Activated naive CD8-positive, alpha-beta T cell treated with anti-CD3 and anti-CD28 coated beads, Interleukin-2, amount 10 ng/mL, durations not matched to agents 7 days and 5 days (primary cell): ENCODE measurements at regions not wholly inside any gene's neighbourhood (a gene's known extent, or its start where the extent isn't known, plus 50 kb on each side); places are given as distances from the start of the nearest gene placed in this dataset.

Experiments
- ATAC-seq: fragments of 150-1000 bp; cut with Tn5 transposase; one replicate; pipeline ENCODE4 v1.10.0; 2021; ENCODE audit warnings: low read depth, moderate library complexity
- POLR2A ChIA-PET: fragments of 350-600 bp; sonication (Branson Sonifier 250); formaldehyde crosslinking; loops from one replicate; lab custom pipeline; 2021; ENCODE audit warnings: antibody characterized with exemption; lab: Charles Lee
- DNase-seq: peaks from one replicate; pipeline ENCODE4 v3.0.0; 2021
- H3K27ac Mint-ChIP-seq: one replicate; pipeline ENCODE4 v1.8.0; 2022; ENCODE audit warnings: mild to moderate bottlenecking, mixed read lengths
- H3K27me3 Mint-ChIP-seq: one replicate; pipeline ENCODE4 v1.8.0; 2022; ENCODE audit warnings: mild to moderate bottlenecking, moderate library complexity, mixed read lengths
- H3K36me3 Mint-ChIP-seq: one replicate; pipeline ENCODE4 v1.8.0; 2021; ENCODE audit warnings: mild to moderate bottlenecking, mixed read lengths
- H3K4me1 Mint-ChIP-seq: one replicate; pipeline ENCODE4 v1.8.0; 2021; ENCODE audit warnings: mixed read lengths
- H3K4me3 Mint-ChIP-seq: one replicate; pipeline ENCODE4 v1.8.0; 2022; ENCODE audit warnings: mild to moderate bottlenecking, moderate library complexity, mixed read lengths
- H3K9me3 Mint-ChIP-seq: one replicate; pipeline ENCODE4 v1.8.0; 2021; ENCODE audit warnings: mixed read lengths

DNA sequence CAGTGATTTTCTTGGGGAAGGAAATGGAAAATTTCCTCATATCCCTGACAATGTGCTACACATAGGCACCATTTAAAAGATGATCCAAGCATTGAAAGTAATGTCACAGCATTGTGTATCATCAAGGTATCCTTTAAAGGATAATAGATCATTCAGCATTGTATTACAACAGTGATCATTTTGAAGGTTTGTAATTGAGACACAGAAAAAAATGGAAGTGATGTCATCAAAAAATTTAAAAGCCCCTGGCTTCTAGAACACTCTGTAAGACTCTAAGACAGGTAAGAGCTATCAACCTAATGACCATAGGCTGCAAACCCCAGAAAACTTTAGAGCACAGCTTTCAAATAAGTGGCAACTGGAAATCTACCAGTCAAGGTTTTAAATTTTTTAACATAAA, 271.4 kb downstream of the ETAA1 start:
- Mint-ChIP-seq H3K27me3 (no peaks in the 10 kb centered on the region), H3K36me3 (no peaks in the 10 kb centered on the region), H3K9me3 (no peaks in the 10 kb centered on the region), H3K4me1 (no peaks in the 10 kb centered on the region), H3K27ac (no peak overlapping the region), H3K4me3 (no peak overlapping the region)
- no peak for ATAC-seq
- POLR2A ChIA-PET: no interaction called here
- DNase-seq: no peak

DNA sequence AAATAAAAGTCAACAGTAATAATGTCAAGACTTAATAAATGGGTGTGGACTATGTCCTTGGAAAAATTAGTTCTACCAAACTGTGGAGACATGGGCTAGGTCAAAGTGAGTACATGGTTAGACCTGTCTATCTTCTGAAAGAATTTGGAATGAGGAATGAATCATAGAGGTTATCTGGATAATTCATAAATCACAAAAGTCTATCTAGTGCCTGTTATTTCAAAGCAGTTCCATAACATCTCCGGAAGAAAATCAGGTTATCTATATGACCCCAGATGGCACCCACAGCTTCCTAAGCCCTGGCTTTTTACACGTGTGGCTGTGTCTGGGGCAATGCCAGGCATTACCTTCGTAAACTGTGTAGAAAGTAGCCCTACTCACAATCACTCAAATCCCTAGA, 272.0 kb downstream of the ETAA1 start:
- POLR2A ChIA-PET: no interaction called here
- H3K4me1 Mint-ChIP-seq: no peaks in the 10 kb centered on the region
- H3K9me3 Mint-ChIP-seq: no peaks in the 10 kb centered on the region
- H3K4me3 Mint-ChIP-seq: no peak overlapping the region
- ATAC-seq (no peak), DNase-seq (no peak)
- no peak overlapping the region for H3K27ac Mint-ChIP-seq
- no peaks in the 10 kb centered on the region for H3K27me3 Mint-ChIP-seq
- no peaks in the 10 kb centered on the region for H3K36me3 Mint-ChIP-seq

DNA sequence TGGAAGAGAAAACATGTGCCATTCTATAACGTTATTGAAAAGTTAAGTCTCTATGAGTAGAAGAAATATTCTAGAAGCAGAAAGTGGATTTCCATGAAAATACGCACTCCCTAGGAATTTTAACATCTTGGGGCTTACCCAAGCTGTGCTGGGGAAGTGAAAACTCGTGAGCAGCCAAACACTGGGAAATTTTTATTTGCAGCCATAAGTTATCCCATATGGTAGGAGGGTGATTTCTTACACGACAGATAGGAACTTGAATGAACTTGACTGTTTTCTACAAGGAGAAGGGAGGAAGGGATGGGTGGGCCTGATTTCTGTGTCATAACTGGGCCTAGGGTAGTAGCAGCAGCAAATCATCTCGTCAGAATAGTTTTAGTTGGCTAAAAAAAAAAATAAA, 272.6 kb downstream of the ETAA1 start:
- DNase-seq (no peak), ATAC-seq (no peak)
- no peaks in the 10 kb centered on the region for H3K4me1 Mint-ChIP-seq
- no peaks in the 10 kb centered on the region for H3K27me3 Mint-ChIP-seq
- no peaks in the 10 kb centered on the region for H3K36me3 Mint-ChIP-seq
- H3K4me3 Mint-ChIP-seq: no peak overlapping the region
- no peaks in the 10 kb centered on the region for H3K9me3 Mint-ChIP-seq
- H3K27ac Mint-ChIP-seq: no peak overlapping the region
- POLR2A ChIA-PET: no interaction called here

DNA sequence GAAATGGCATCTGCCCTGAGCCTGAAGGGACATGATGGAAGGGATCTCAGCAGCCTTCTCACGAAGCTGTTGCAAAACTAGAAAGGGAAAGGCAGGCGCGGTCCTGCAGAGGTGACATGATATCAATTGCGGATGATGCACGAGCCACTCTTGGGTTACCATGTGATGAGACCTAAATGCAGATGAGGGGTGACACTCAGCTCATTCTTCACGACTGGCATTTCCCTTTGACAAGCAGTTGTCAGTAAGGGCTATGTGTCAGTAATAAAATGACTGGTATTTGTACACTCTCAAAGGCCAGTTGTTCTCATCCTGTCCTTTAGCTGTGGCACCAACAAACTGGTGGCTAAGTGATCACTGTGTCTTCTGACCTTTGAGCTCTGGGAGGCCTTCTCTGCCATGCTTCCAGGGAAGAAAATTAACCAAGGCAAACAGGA, 273.6 kb downstream of the ETAA1 start:
- POLR2A ChIA-PET: no interaction called here
- Mint-ChIP-seq H3K4me1 (no peaks in the 10 kb centered on the region), H3K4me3 (no peak overlapping the region), H3K36me3 (no peaks in the 10 kb centered on the region), H3K9me3 (no peaks in the 10 kb centered on the region), H3K27me3 (no peaks in the 10 kb centered on the region), H3K27ac (no peak overlapping the region)
- ATAC-seq (no peak), DNase-seq (no peak)

DNA sequence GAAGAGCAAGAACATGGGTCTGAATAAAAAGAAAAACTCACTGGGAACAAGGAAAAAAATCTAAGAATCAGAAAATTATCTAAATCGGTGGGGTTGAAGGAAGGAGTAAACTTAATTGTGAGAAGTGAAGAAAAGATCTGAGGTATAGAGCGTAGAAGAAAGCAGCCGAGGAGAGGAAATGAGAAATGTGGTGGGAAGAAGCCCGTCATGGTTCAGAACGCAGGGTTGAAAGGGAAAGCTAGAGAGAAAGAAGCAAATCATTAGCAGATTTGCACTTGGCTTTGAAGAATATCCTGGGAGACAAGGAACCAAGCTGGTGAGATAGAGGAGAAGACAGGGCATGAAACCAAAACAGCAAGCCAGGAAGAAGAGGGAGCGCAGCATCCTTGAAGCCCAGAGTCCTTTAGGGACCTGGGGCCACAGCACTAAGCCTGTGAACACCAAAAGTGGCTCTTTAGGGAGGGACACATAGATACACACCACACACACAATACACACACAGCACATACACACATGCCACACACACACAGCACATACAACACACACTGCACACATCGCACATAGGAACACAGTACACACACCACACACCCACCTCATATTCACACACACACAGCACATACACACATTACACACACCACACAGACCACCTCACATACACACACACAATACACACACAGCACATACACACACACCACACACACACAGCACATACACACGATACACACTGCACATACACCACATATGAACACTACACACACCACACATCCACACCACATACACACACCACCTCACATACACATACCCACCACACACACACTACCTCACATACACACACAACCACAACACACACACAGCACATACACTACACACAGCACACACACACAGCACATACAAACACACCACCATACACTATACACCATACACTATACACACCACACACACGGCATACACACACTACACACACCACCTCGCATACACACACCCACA, 274.6 kb downstream of the ETAA1 start:
- no peaks in the 10 kb centered on the region for H3K4me1 Mint-ChIP-seq
- H3K36me3 Mint-ChIP-seq: no peaks in the 10 kb centered on the region
- H3K4me3 Mint-ChIP-seq: no peak overlapping the region
- H3K27ac Mint-ChIP-seq: no peak overlapping the region
- no peaks in the 10 kb centered on the region for H3K9me3 Mint-ChIP-seq
- ATAC-seq (no peak), DNase-seq (no peak)
- H3K27me3 Mint-ChIP-seq: no peaks in the 10 kb centered on the region
- POLR2A ChIA-PET: no interaction called here

DNA sequence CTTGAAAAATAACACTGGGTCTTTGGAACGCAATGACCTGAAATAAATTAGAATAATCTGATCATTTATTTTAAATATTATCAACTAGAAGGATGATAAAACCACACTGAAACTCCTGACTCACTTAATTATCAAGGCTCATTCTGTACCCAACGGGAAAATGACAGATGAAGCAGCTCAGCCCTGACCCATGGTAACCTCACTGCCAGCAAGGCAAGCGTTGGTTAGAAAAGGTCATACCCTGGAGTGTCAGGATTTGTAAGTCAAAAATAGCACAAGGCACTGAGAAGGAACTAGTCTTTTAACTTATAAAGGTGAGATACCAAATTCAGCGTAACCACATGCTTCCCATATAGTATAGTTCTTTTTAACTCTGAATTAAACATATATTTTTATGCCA, 277.5 kb downstream of the ETAA1 start:
- no peak overlapping the region for H3K27ac Mint-ChIP-seq
- POLR2A ChIA-PET: no interaction called here
- DNase-seq (no peak), ATAC-seq (no peak)
- no peaks in the 10 kb centered on the region for H3K36me3 Mint-ChIP-seq
- H3K27me3 Mint-ChIP-seq: peaks cover 2% of the 10 kb centered on the region
- no peak overlapping the region for H3K4me3 Mint-ChIP-seq
- H3K9me3 Mint-ChIP-seq: no peaks in the 10 kb centered on the region
- H3K4me1 Mint-ChIP-seq: no peaks in the 10 kb centered on the region

DNA sequence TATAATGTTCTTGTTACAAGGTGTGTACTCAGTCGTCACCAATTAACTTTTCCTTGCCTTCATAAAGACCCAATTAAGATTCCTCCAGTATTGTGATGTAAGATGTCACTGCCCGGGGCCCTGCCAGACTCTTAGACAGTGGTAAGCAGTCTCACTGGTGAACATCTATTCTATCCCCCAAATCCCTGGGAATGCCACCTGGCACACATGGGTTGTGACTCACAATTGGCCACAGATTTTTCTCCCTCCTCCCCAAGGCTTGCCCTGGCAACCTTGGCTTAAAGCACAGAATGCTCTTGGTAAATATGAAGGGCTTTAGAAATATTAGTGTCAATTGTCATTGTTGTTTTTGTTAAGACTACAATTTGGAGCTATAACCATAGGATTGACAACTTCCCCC, 287.9 kb downstream of the ETAA1 start:
- H3K36me3 Mint-ChIP-seq: no peaks in the 10 kb centered on the region
- H3K4me1 Mint-ChIP-seq: no peaks in the 10 kb centered on the region
- no peaks in the 10 kb centered on the region for H3K9me3 Mint-ChIP-seq
- POLR2A ChIA-PET: no interaction called here
- ATAC-seq (no peak), DNase-seq (no peak)
- H3K27me3 Mint-ChIP-seq: no peaks in the 10 kb centered on the region
- H3K4me3 Mint-ChIP-seq: no peak overlapping the region
- no peak overlapping the region for H3K27ac Mint-ChIP-seq

DNA sequence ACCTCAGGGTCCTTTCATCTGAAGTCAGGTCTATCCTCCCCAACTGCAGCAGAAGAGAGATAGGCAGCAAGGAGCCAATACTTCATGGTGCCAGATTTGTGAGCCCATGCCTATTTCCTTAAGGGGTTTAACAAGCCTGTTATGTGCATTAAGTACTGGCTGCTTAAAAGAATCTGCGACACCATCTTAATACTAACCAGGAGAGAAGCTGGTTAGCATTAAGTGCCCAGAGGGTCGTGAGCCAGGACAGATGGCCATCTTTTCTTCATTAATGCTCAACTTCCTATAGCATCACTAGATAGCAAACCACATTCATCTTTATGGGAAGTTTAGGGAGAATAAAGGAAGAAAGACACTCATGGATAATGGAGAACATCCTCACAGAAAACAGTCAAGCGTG, 289.1 kb downstream of the ETAA1 start:
- Mint-ChIP-seq H3K36me3 (no peaks in the 10 kb centered on the region), H3K27me3 (no peaks in the 10 kb centered on the region), H3K4me3 (no peak overlapping the region), H3K27ac (no peak overlapping the region), H3K9me3 (no peaks in the 10 kb centered on the region), H3K4me1 (no peaks in the 10 kb centered on the region)
- POLR2A ChIA-PET: no interaction called here
- ATAC-seq: no peak
- no peak for DNase-seq

DNA sequence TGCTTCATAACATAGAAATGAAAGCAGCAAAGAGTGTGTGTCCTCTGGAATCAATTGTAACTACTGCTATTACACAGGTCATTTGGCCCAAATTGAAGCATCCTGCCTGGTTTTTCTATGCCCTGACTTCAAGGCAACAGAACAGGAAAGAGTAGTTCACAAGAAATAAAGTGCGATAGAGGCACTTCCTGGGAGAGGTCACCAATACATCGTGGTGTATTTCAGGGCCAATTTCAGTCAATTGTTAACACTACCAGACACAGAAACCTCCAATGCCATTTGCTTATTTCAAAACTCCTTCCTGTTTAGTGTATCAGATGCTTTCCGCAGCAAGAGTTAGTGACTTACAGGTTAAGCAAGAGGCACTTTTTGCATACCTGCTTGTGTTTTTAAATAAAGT, 292.1 kb downstream of the ETAA1 start:
- ATAC-seq (no peak), DNase-seq (no peak)
- peaks cover 3% of the 10 kb centered on the region for H3K9me3 Mint-ChIP-seq
- no peaks in the 10 kb centered on the region for H3K36me3 Mint-ChIP-seq
- H3K4me1 Mint-ChIP-seq: no peaks in the 10 kb centered on the region
- H3K27me3 Mint-ChIP-seq: no peaks in the 10 kb centered on the region
- no peak overlapping the region for H3K4me3 Mint-ChIP-seq
- H3K27ac Mint-ChIP-seq: no peak overlapping the region
- POLR2A ChIA-PET: no interaction called here

DNA sequence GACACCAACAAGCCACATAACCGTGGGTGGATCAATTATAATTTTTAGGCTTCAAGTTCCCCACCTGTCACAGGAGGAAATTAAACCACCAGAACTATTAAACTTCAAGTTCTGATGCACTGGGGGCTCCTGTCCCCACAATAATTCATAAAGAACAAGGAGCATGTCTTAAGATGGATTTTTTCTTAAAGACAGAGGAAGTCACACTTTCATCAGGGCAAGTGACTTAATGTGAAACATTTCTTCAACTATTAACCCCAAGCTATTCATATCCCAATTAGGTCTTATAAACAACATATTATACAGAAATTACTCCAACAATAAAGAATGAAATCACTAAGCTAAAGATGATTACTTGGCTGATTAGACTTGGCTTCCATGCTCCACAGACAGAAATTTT, 292.5 kb downstream of the ETAA1 start:
- no peaks in the 10 kb centered on the region for H3K36me3 Mint-ChIP-seq
- H3K27ac Mint-ChIP-seq: no peak overlapping the region
- peaks cover 3% of the 10 kb centered on the region for H3K9me3 Mint-ChIP-seq
- H3K4me3 Mint-ChIP-seq: no peak overlapping the region
- no peak for DNase-seq
- POLR2A ChIA-PET: no interaction called here
- no peaks in the 10 kb centered on the region for H3K4me1 Mint-ChIP-seq
- no peak for ATAC-seq
- H3K27me3 Mint-ChIP-seq: no peaks in the 10 kb centered on the region

DNA sequence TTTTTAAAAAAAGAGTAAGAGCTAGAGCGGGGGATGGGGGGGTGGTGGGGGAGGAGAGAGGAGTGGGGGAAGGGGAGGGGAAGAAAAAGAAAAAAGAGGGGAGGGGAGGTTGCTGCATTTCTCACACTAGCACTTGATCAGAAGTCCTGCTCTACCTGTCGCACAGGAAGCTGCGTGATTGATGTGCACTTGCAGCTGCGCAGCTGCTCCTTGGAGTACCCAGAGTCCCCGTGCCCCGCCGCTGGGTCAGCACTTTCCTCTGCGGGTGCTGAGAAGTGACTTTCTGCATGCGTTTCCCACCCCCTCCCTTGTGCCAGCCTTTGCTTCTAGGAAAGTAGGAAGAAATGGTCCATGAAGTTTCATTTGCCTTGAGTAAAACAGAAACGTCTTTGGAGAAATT, 297.3 kb downstream of the ETAA1 start:
- Mint-ChIP-seq H3K4me3 (no peak overlapping the region), H3K9me3 (peaks cover 3% of the 10 kb centered on the region), H3K36me3 (no peaks in the 10 kb centered on the region), H3K27me3 (no peaks in the 10 kb centered on the region), H3K27ac (no peak overlapping the region), H3K4me1 (no peaks in the 10 kb centered on the region)
- POLR2A ChIA-PET: no interaction called here
- ATAC-seq (no peak), DNase-seq (no peak)

DNA sequence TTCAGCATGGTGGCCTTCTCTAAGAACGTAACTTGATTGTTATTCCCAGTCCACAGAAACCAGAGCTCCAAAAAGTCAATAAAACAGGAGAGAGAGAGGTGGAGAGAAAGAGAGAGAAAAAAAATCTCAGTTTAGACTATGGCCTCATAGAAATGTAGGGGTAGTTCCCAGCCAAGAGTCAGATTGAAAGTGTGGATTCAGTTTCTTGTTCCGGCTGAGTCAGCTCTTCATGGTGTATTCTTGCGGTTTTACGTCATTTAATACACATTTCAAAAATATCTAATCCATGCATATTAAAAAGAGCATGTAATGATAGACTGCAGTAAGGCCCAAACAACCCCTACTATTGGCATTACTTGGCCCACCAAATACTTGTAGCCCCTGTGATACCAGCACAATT, 303.9 kb downstream of the ETAA1 start:
- no peak overlapping the region for H3K27ac Mint-ChIP-seq
- H3K4me1 Mint-ChIP-seq: no peaks in the 10 kb centered on the region
- H3K4me3 Mint-ChIP-seq: no peak overlapping the region
- DNase-seq (no peak), ATAC-seq (no peak)
- no peaks in the 10 kb centered on the region for H3K9me3 Mint-ChIP-seq
- no peaks in the 10 kb centered on the region for H3K27me3 Mint-ChIP-seq
- no peaks in the 10 kb centered on the region for H3K36me3 Mint-ChIP-seq
- POLR2A ChIA-PET: no interaction called here

DNA sequence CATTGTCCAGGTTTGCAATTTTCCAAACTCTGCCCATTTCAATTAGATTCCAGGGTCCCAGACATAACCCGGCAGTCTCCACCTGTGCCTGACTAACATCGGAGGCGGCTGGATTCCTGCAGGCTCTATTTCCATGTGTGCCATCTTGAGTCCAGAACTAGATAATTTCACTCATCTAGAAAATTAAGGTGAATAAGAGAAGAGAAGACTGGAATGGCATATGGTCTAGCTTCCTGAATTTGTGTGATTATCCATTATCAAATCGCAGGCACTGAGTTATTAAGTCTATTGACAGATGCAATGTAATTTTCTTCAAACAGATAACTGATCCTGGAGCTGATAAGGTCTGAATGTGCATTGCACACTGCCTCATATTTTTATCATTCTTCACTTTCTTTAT, 305.2 kb downstream of the ETAA1 start:
- Mint-ChIP-seq H3K27ac (no peak overlapping the region), H3K4me3 (no peak overlapping the region), H3K27me3 (no peaks in the 10 kb centered on the region), H3K4me1 (no peaks in the 10 kb centered on the region), H3K36me3 (no peaks in the 10 kb centered on the region), H3K9me3 (no peaks in the 10 kb centered on the region)
- ATAC-seq: no peak
- POLR2A ChIA-PET: no interaction called here
- no peak for DNase-seq

DNA sequence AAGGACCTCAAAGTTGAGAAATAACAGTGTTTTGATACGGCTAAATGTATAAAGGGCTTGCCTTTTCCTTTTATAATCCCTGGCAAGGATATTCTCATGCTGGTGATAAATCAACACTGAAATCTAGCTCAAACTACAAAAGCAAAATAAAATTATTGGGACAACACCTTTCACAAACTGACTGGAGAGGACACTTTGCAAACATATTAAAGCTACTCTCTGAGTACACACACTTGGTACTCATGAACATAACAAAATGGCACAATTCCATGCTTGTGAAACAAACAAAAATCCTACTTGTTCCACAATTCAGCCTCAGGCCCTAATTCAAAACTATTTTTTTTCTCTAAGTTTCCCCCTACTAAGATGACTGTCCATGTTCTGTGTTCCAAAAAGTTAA, 305.8 kb downstream of the ETAA1 start:
- H3K4me1 Mint-ChIP-seq: no peaks in the 10 kb centered on the region
- POLR2A ChIA-PET: no interaction called here
- H3K9me3 Mint-ChIP-seq: no peaks in the 10 kb centered on the region
- no peaks in the 10 kb centered on the region for H3K36me3 Mint-ChIP-seq
- H3K4me3 Mint-ChIP-seq: no peak overlapping the region
- no peaks in the 10 kb centered on the region for H3K27me3 Mint-ChIP-seq
- DNase-seq: no peak
- no peak for ATAC-seq
- no peak overlapping the region for H3K27ac Mint-ChIP-seq
